Keratinocyte (primary cell): ENCODE measurements at regions not wholly inside any gene's neighbourhood (a gene's known extent, or its start where the extent isn't known, plus 50 kb on each side); places are given as distances from the start of the nearest gene placed in this dataset.

ENCODE experiments used
- DNase-seq: peaks from one replicate; pipeline ENCODE4 v3.0.0-alpha.2; 2011; ENCODE audit warnings: low read depth, missing footprints, low spot score
- FAIRE-seq: peaks from 2 replicates; lab custom pipeline; 2011; peaks lifted over from hg19 to GRCh38; lab: Jason Lieb, UNC
- H2AFZ ChIP-seq: 2 replicates; pipeline ENCODE4 v1.6.0; 2012; ENCODE audit warnings: low read length, control low read depth, inconsistent platforms; ENCODE audit not compliant: control insufficient read depth
- H3K27ac ChIP-seq: 2 replicates; pipeline ENCODE4 v1.5.1; 2011; ENCODE audit warnings: low read length; ENCODE audit not compliant: control insufficient read depth, insufficient read depth
- H3K27me3 ChIP-seq: 3 replicates; pipeline ENCODE4 v1.6.0; 2011; ENCODE audit warnings: low read length; ENCODE audit not compliant: control insufficient read depth, insufficient read depth; ENCODE audit errors: extremely low read depth
- H3K36me3 ChIP-seq, 2 experiments: 2 replicates in 1 of 2; 3 replicates in 1 of 2; pipeline ENCODE4 v1.5.1; 2011; ENCODE audit warnings: low read length in 2 of 2, mild to moderate bottlenecking in 1 of 2; ENCODE audit not compliant: control insufficient read depth in 2 of 2, insufficient read depth in 2 of 2; ENCODE audit errors: extremely low read depth in 1 of 2
- H3K4me1 ChIP-seq: 3 replicates; pipeline ENCODE4 v1.5.1; 2011; ENCODE audit warnings: low read length; ENCODE audit not compliant: control insufficient read depth, insufficient read depth; ENCODE audit errors: extremely low read depth
- H3K4me2 ChIP-seq: 3 replicates; pipeline ENCODE4 v1.6.0; 2011; ENCODE audit warnings: low read depth, low read length; ENCODE audit not compliant: control insufficient read depth, insufficient read depth; ENCODE audit errors: extremely low read depth
- H3K4me3 ChIP-seq, 3 experiments: fragments of 200-600 bp in 1 of 3; sonication (generic) in 1 of 3; 2 replicates in 2 of 3; 3 replicates in 1 of 3; pipeline ENCODE4 v1.5.1; 2011 to 2016; ENCODE audit warnings: low read length in 3 of 3, mild to moderate bottlenecking in 3 of 3, control low read depth in 2 of 3, inconsistent platforms in 1 of 3, low read depth in 1 of 3, mixed read lengths in 1 of 3, mixed run types in 1 of 3, moderate library complexity in 1 of 3; ENCODE audit not compliant: control insufficient read depth in 2 of 3, insufficient read depth in 2 of 3; ENCODE audit errors: extremely low read depth in 1 of 3
- H3K79me2 ChIP-seq: 2 replicates; pipeline ENCODE4 v1.6.0; 2012; ENCODE audit warnings: low read length; ENCODE audit not compliant: control insufficient read depth, insufficient read depth
- H3K9ac ChIP-seq: 3 replicates; pipeline ENCODE4 v1.6.0; 2011; ENCODE audit warnings: low read length; ENCODE audit not compliant: control insufficient read depth, insufficient read depth; ENCODE audit errors: extremely low read depth
- H3K9me1 ChIP-seq: 3 replicates; pipeline ENCODE4 v1.6.0; 2011; ENCODE audit warnings: low read length; ENCODE audit not compliant: control insufficient read depth, insufficient read depth; ENCODE audit errors: extremely low read depth
- H3K9me3 ChIP-seq: 2 replicates; pipeline ENCODE4 v1.5.1; 2012; ENCODE audit warnings: low read depth, low read length; ENCODE audit not compliant: control insufficient read depth
- H4K20me1 ChIP-seq: 3 replicates; pipeline ENCODE4 v1.6.0; 2011; ENCODE audit warnings: low read length; ENCODE audit not compliant: control insufficient read depth, insufficient read depth; ENCODE audit errors: extremely low read depth
- EZH2 ChIP-seq: IDR thresholded peaks from one replicate; pipeline ENCODE4 v1.6.1; 2012; ENCODE audit warnings: inconsistent platforms, mild to moderate bottlenecking, low read length, moderate library complexity
- dilution Hi-C: fragments of 300-500 bp; cut with MboI; formaldehyde crosslinking; loops from one replicate; pipeline ENCODE4 v1.7.0; 2020; ENCODE audit warnings: low sequenced_read_pairs; ENCODE audit not compliant: extremely low pct_ligation_motif_present
- TF ChIP-seq, protein P1 (sequence below), 3 experiments: IDR thresholded peaks in 1 of 3; conservative IDR thresholded peaks in 1 of 3; optimal IDR thresholded peaks in 1 of 3; 2 replicates in 2 of 3; 3 replicates in 1 of 3; pipeline versions ENCODE3 to v1.5.1; 2011; ENCODE audit warnings: low read length in 3 of 3, mild to moderate bottlenecking in 3 of 3, moderate library complexity in 2 of 3, control low read depth in 1 of 3, inconsistent platforms in 1 of 3; ENCODE audit not compliant: insufficient read depth in 2 of 3; ENCODE audit errors: extremely low read depth in 1 of 3

DNA sequence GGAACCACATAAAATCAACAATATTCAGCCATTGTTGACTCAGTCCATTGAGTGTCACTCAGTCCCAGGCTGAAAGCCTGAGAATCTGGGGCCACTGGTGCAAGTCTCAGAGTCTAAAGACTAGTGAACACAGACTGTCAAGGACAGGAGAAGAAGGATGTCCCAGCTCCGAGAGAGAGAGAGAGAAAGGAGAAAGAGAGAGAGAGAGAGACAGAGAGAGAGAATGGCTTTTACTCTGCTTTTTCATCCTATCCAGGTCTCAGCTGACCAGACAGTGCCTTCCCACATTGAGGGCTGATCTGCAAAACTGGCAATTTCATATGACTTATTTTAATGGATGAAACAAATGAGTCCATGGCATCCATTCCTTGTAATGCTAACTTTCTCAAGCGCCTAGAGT, 984.1 kb downstream of the UQCRFS1 start:
- no peaks in the 10 kb centered on the region for H3K79me2 ChIP-seq
- dilution Hi-C loops = no loop called here

DNA sequence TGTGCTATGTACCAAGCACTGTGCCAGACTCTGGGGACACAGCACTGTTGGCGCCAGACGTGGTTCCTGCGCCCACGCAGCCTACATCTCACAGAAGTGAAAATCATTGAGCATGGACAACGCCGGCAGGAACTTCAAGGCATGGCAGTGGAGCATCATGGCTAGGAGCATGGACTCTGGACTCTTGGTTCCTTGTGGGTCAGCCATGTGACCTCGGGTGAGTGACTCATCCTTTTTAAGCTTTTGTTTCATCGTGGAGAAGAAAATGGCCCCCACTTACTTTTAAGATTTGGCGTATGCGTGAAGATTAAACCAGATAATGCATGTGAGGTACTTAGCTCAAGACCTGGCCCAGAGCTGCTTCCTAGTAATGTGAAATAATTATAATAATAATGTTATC, 988.5 kb downstream of the UQCRFS1 start:
- H2AFZ ChIP-seq = no peak overlapping the region

More for the DNA sequence above, 984.1 kb downstream of the UQCRFS1 start:
- Histone ChIP-seq H3K9me1 (no peaks in the 10 kb centered on the region), H3K27ac (no peak overlapping the region), H3K36me3 (no peaks in the 10 kb centered on the region), H3K9me3 (peaks cover 9% of the 10 kb centered on the region), H3K4me1 (no peaks in the 10 kb centered on the region), H3K9ac (no peak overlapping the region), H3K27me3 (no peaks in the 10 kb centered on the region), H3K4me3 (no peak overlapping the region), H4K20me1 (no peaks in the 10 kb centered on the region), H3K4me2 (no peak overlapping the region), H2AFZ (no peak overlapping the region)
- no peak for TF ChIP-seq EZH2
- TF ChIP-seq, protein P1, sequence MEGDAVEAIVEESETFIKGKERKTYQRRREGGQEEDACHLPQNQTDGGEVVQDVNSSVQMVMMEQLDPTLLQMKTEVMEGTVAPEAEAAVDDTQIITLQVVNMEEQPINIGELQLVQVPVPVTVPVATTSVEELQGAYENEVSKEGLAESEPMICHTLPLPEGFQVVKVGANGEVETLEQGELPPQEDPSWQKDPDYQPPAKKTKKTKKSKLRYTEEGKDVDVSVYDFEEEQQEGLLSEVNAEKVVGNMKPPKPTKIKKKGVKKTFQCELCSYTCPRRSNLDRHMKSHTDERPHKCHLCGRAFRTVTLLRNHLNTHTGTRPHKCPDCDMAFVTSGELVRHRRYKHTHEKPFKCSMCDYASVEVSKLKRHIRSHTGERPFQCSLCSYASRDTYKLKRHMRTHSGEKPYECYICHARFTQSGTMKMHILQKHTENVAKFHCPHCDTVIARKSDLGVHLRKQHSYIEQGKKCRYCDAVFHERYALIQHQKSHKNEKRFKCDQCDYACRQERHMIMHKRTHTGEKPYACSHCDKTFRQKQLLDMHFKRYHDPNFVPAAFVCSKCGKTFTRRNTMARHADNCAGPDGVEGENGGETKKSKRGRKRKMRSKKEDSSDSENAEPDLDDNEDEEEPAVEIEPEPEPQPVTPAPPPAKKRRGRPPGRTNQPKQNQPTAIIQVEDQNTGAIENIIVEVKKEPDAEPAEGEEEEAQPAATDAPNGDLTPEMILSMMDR (optimal IDR thresholded peaks at IDR 0.05 in 1 of 3, IDR thresholded peaks at IDR 0.05 in 1 of 3, conservative IDR thresholded peaks at IDR 0.05 in 1 of 3; ENCODE audit: extremely low read depth in 1 of 3, insufficient read depth in 2 of 3, low read length in 3 of 3) = no peak
- DNase-seq (no peak), FAIRE-seq (no peak)

More for the DNA sequence above, 988.5 kb downstream of the UQCRFS1 start:
- Histone ChIP-seq H3K9me3 (peaks cover 3% of the 10 kb centered on the region), H4K20me1 (no peaks in the 10 kb centered on the region), H3K36me3 (no peaks in the 10 kb centered on the region), H3K27me3 (no peaks in the 10 kb centered on the region), H3K4me2 (no peak overlapping the region), H3K9ac (no peak overlapping the region), H3K4me3 (no peak overlapping the region), H3K79me2 (no peaks in the 10 kb centered on the region), H3K9me1 (no peaks in the 10 kb centered on the region), H3K27ac (no peak overlapping the region), H3K4me1 (no peaks in the 10 kb centered on the region)
- dilution Hi-C loops = no loop called here
- FAIRE-seq (no peak), DNase-seq (no peak)
- TF ChIP-seq EZH2 = no peak
- TF ChIP-seq, protein P1 (optimal IDR thresholded peaks at IDR 0.05 in 1 of 3, IDR thresholded peaks at IDR 0.05 in 1 of 3, conservative IDR thresholded peaks at IDR 0.05 in 1 of 3; ENCODE audit: extremely low read depth in 1 of 3, insufficient read depth in 2 of 3, low read length in 3 of 3) = no peak
